Middle frontal gyrus (tissue), 1 donor: ENCODE measurements at regions not wholly inside any gene's neighbourhood (a gene's known extent, or its start where the extent isn't known, plus 50 kb on each side); places are given as distances from the start of the nearest gene placed in this dataset.

ENCODE experiments used
- DNase-seq: peaks from one replicate; pipeline ENCODE4 v3.0.0-alpha.2; 2015; ENCODE audit warnings: low spot score; ENCODE audit errors: extremely low spot score

DNA sequence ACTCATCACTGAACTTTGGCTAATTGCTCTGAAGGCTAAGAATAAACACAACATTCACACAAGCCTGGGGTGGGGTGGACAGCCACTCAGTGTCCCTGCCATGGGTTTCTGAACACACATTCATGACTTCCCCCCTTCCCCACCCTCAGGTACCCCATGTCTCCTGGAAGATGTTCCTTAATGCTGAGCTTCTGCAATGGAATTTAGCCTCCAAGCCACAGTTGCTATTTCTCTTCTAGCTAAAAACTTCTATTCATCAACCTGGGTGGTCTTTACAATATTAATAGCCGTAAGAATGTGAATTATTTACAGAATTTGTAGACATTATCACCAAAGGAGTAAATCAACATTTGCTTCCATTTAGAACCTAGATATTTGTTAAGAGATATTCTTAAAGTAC is 175.1 kb downstream of the ACKR3 start:
- DNase-seq: no peak

DNA sequence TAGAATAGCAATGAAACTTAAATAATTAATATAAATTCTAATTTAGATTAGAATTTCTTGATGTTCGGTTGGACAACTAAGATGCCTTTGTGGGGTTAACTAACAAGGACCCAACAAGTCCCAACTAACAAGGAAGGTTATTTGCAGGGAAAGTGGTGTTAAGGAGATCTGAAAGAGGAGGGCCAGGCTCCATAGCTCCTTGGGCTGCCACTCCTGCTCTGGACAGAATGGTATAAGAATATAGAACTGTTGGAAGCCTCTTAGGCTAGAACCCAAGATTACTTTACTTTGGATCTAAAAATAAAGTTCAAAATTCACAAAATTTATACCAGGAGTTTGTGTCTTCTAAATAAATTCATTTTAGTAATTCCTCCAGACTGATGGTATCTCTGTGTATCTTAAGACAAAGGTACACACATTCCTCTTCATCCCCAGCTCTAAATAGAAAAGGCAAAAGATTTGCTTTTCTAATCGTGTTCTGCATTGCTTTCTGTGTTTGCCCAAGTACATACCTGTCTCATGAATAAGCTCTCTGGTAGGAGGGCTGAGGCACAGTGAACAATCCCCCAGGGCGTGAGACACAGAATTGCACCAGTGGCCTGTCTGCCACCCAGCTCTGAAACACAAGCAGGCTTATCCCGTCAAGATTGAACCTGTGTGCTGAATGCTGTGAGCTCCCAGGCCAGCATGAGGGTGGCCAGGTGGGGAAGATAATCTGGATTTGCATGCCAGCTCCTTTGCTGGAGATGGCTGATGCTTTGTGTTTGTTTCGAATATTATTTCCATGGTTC is 176.0 kb downstream of the ACKR3 start:
- no peak for DNase-seq

DNA sequence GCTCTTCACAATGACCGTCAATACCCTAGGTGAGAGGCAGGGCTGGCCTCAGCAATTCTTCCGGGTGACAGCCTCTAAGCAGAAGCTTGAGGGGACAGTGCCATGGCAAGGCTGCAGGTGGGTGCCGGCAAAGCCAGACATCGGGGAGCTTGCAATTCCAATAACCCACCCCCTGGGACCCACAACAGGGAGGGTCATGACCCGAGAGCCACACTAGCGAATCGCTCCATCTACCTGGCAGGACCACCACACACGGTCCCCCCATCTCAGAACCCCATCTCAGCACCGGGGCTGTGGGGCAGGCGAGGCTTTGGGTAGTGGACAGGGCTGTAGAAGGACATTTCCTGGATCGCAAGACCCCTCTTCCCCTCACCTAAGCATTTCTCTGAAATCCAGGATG is 177.2 kb downstream of the ACKR3 start:
- no peak for DNase-seq

DNA sequence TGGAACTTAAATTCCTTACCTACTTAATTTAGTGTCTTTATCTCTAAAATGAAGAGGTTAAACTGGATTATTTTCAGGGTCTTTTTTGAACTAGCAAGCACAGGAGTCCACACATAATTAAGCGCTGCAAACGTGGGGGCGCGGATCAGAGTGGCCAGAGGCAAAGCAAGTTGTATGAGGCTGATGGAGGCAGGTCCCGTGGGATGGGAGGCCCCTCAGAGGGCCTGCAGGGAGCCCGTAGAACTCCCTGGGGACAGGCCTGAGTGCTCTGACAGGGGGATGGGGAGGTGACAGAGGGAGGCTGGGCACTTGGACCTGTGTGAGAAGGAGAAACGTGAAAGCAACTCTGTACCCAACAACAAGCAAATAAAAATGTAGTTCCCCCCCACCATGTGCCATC is 177.8 kb downstream of the ACKR3 start:
- no peak for DNase-seq

DNA sequence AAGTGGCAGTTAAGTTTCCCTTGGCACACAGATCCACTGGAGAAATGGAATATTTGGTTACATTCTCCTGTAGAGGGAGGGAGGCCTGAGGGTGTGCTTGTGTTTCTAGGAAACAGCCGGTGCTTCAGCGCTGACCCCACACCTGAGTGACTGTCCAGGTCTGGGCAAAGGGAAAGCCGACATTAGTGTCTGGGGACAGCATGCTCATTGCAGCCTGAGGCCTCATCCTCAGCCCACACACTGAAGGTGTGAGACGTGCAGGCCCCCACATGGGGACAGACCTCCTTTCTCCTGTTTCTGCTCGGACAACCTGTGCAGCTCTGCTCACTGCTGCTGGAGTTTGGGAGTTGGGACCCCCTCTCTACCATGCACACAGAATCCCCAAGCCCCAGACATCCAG is 178.3 kb downstream of the ACKR3 start:
- no peak for DNase-seq

DNA sequence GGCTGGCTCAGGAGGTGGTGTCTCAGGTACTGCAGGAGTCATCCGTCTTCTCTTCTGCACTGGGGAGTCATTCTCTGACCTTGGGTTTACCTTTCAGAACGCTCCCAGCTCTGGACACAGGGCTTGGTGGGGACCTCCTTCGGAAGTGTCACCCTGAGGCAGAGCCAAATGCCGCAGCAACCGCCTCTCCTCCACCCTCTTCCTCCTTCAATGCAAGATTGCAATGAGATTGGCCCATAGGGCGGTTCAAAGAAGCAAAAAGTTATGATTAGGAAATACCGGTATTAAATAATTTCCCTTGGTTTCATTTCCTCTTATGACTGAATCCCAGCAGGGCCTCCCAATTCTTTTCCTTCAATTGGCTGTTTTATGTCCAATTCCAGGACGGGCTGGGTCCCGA is 178.8 kb downstream of the ACKR3 start:
- DNase-seq: no peak

DNA sequence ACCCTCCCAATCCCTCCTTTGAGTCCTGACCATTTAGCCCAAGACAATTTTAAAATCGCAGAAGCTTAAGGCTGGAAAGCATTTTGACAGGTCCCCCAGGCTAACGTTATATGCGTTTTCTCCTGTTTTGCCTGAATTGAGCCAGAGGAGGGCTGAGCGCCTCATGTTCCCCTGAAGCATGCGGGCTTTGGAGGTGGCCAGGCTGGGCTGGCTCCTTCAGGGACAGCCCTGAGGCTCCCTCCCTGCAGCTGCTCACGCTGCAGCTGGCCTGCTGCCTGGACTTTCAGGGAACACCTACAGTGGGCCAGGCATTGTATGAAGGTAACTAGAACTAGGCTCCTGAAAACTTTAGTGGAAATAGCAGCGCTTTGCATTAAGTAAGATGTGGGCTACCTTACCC is 179.2 kb downstream of the ACKR3 start:
- no peak for DNase-seq

DNA sequence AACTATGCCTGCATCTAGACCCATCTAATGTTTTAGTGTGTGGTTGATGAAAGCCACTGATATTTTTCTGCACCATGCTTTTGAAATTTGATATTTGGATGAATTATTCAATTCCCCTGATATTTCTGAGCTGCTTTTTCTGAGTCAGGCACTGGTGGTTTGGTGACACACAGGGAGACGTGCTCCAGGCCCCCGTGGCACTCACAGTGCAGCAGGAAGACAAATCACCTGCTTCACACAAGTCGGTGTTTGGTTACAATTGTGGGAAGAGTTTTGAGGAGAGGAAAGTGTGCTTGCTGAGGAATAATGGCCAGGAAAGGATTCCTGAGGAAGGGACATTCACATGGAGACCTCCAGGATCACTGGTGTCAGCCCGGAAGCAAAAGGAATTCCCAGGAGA is 179.7 kb downstream of the ACKR3 start:
- DNase-seq: no peak

DNA sequence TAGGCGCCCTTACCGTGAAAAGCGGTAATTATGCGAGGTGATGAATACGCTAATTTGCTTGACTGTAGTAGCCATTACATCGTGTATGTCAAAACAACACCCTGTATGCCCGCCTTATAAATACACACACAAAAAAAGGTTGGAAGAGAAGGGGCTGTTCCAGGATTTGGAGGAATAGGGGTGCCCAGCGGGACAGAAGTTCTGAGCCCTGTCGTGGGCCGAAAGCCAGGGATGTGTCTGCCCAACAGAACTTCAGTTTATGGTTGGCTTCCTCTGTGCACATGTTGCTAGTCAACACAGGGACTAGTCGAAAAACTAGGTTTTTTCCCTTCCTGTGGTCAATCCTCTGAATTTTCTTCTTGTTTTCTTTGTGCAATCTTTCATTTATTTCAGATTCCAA is 182.5 kb downstream of the ACKR3 start:
- DNase-seq: no peak

DNA sequence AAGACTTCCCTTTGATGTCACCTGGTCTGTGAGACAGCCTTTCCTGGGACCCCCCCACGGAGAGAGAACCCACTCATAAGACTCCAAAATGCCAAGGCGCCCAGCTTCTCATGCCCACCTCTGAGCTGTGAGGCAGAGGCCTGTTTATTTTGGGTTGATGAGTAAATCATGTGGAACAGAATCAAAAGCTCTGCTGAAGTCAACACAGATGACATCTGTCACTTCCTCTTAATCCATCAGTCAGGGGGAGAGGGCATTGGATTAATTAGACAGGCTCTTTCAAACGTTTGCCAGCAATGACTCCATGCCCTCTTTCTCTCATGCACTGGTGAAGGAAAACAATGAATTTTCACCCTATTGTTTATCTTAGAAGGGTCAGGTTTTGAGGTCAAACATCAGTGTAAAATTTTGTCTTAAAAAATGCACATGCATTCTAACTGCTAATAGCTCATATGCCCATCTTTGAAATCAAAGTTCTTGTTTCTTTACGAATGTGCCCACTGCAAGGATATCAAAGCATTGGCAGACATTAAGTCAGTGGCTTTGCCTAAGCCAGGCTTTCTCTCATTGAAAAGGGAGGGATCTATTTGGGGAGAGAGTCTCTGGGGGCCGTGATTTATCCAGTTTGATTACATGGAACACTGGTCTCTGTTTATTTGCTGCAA is 184.1 kb downstream of the ACKR3 start:
- no peak for DNase-seq

DNA sequence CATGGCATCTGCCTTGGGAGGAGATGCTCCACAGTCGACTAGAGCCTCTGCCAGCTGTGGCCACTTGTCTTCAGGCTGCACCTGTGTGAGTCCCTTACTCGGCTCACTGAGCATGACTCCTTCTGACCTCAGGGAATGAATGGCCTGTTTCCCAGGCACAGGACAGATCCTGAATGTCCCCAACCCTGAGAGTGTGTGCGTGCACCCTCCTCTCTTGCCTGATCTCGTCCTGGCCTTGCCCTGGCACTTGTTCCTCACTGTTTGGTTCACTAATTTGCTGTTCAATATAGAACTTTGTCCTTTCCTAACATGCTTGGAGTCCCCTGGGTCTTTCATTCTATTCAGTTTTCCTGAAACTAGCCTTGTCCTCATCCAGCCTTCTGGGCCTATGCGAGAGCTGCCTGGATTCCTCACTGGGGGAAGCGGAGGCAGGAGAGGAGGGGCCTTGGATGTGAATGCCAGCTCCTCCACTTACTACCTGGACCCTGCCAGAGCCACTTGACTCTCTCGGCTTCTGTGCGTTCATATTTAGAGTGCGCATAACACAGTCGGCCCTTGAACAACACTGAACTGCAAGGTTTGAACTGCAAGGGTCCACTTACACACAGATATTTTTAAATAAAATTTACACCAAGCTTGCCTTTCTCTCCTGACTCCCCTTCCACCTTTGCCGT is 184.8 kb downstream of the ACKR3 start:
- DNase-seq: no peak

DNA sequence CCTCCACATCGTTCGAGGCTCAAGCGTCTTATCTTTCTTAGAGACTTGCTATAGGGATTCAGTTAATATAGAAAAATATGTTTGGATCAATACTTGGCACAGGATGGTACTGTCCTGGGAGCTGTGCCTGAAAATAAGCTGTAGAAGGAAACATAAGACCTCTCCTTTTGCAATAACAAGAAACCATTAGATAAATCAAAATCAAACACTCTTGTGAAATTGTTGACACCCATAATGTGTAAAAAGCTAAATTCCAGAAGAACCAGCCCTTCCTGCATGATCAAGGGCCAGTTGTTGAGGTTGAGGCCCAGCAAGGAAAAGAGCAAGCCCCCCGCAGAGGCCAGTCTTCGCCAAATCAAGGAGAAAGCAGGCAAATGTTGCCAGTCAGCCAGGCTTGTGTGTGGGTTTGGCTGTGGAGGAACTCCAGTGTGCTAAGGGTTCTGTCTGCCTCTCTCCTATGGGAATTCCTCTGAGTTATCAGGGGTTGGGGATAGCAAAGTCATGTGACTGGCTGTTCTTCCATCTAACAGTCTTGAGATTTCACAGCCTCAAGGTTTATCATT is 185.7 kb downstream of the ACKR3 start:
- DNase-seq: no peak

DNA sequence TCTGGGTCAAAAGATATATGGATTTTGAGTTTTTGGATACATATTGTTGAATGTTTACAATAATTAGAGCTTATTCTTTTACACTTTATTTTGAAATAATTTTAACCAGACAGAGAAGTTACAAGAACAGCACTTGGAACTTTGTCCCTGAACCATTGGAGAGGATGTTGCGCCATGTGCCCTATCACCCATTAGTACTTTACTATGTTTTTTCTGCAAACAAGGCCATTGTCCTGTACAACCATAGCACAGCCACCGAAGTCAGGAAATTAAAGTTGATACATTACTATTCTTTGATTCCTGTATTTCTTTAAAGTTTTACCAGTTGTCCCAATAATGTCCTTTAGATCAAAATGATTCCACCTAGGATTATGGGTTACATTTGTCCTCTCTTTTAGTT is 188.8 kb downstream of the ACKR3 start:
- DNase-seq: no peak

DNA sequence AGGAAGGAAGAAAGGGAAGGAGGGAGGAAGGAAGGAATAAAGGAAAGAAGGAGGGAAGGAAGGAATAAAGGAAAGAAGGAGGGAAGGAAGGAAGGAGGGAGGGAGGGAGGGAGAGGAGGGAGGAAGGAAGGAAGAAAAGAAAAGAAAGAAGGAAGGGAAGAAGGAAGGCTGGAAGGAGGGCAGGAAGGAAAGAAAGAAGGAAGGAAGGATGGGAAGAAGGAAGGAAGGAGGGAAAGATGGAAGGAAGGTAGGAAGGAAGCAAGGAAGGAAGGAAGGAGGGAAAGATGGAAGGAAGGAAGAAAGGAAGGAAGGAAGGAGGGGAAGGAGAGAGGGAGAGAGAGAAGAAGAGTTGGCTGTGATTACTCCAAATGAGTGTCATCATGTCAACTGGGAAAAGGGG is 190.6 kb downstream of the ACKR3 start:
- no peak for DNase-seq

DNA sequence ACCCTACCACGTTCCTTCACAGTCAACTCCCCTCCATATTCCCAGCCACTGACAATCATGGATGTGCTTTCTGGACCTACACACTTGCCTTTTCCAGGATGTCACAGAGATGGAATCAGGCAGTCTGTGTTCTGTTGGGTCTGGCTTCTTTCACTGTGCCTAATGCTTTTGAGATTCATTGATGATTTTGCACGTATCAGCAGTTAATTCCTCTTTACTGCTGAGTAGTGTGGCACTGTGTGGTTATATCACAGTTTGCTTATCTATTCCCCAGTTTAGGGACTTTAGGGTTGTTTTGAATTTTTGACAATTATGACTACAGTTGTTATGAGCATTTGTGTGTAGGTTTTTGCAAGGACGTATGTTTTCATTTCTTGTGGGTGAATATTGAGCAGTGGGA is 191.7 kb downstream of the ACKR3 start:
- DNase-seq: no peak

DNA sequence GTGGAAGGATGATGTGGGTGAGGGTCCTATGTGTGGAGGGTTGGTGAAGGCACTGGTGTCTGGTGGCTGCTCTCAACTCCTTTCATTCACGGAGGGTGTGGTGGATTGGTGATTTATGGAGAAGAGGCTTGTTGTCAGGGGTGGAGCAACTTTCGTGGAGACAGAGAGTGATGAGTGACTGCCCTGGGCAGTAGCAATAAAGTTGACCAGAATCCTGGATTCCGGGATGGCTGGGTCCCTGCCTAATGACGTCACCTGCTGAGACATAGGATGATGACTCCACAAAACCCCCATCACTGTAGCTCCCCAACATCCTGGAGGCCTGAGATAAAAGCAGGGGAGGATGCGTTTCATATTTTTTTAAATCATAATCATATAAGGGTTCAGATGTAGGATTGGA is 193.0 kb downstream of the ACKR3 start:
- DNase-seq: no peak

DNA sequence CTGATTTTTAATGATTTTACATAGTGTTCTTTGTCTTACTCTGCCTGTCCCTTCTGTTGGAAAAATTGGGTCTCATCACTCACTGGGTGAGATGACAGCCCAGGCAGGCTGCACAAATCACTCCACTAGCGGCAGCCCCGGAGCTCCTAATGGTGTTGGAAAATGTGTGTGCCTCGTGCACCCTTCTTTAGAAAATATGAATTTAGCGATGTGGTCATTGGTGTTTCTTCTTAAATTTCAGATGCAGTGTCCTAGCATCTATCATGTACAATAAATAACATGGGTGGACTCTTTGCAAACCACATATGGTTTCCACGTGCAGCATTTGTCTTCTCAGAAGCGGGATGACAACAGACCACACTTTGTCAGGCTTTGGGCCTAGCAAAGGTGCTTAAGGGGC is 194.2 kb downstream of the ACKR3 start:
- DNase-seq: no peak

DNA sequence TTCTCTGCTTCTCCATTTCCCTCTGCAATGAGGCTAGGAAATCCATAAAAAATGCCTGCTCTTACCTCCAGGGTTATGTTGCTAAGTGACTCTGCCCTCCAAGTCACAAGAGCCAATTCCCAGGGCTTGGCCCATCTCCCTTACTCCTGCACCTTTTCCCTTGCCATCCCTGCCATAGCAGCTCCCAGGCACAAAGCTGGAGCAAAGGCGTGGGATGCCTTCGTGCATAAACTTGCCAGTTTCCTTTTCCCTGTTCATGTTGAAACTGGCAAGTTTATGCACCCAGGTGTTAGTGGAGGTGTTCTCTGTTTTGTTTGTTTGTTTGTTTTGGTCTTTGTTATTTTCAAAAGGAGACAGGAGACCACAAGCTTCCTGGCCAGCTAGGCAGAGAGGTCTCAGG is 195.1 kb downstream of the ACKR3 start:
- no peak for DNase-seq

DNA sequence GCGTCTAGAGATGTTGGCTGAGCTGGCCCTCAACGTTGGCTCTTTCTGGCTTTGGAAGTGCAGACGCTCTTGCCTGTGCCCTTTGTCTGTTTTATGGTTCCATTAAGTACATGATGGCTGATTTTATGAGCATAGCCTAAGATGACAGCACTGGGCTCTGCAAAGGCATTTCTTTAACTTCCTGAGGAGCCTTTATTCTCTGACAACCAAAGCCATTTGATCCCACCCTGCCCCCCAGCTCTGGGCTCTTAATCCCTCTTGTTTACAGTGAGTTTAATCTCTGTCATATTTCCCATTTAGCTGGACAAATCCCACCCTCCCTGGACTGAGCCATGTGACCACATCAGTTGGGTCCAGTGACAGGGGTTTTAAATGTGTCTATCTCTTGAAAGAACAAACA is 195.9 kb downstream of the ACKR3 start:
- no peak for DNase-seq

DNA sequence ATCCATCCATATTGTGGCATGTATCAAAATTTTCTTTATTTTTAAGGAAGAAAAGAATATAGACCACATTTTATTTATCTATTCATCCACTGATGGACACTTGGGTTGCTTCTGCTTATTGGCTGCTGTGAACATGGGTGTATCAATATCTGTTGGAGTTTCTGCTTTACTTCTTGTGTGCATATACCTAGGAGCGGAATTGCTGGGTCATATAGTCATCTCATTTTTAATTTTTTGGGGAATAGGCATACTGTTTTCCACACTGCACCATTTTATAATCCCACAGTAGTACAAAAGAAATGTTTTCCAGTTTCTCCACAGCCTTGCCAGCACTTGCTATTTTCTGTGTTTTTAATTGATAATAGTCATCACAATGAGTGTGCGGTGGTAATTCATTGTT is 197.2 kb downstream of the ACKR3 start:
- DNase-seq: no peak

DNA sequence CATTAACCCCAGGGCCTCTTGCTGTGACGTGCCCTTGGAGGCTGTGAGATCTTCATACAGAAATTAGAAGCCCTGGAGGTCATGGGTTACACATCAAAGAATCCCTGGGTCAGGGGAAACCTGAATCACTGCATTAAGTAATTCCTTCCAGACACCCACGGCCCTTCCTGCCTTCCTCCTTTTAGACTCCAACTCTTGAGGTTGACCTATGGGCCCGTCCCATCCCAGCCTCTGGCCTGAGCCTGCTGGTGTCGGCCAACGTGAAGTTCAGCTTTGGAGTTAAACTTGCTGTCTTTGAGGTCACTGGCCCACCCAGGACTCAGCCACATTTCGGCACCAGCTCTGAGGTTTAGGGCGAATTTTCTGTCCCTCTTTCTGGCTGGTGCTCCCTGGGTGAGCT is 198.3 kb downstream of the ACKR3 start:
- no peak for DNase-seq

DNA sequence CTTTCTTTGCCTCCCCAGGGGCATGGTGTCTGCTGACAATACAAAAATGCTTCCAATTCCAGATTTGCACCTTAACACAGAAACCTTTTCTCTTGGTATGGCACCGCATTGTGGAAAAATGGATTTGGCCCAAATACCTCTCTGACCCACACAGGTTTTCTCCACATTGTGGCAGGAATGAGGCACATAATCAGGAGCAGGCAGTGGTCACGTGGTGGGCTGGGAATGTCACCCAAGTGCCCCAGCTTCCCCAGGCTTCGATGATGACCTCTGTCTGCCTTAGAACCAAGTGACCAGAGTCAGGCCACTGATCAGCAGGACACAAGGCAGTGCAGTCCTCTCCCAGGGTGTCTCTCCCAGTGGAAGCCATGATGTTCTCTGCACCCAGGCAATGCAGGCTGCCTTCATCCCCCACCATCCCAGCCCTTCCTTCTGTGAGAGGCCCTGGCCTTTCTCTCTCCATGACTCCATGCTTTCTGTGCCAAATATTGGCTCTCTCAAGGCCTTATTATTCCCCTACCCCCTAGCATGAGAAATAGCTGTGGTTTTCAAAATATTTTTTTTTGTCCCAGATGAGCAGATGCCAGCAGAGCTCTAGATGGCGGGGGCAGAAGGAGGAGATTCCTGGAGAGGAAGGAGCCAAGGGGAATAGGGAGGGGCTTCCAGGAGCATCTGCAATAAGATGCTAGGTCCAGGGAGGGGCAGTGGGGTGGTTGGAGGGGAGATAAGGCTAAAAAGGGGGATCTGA is 198.9 kb downstream of the ACKR3 start:
- DNase-seq: no peak
